AG09309 (cell line): ENCODE measurements at regions not wholly inside any gene's neighbourhood (a gene's known extent, or its start where the extent isn't known, plus 50 kb on each side); places are given as distances from the start of the nearest gene placed in this dataset.
"Not testable (repeated sequence)": the region's sequence is repeated elsewhere in the genome, so short reads cannot be mapped to it uniquely, and the experiment has no call there.

ENCODE experiments used
- DNase-seq: peaks from one replicate; pipeline ENCODE4 v3.0.0-alpha.2; 2010; ENCODE audit warnings: low read depth
- H3K4me3 ChIP-seq: 2 replicates; pipeline ENCODE4 v1.5.1; 2011; ENCODE audit warnings: mild to moderate bottlenecking, low read depth, low read length, moderate library complexity; ENCODE audit not compliant: control insufficient read depth
- CTCF ChIP-seq: IDR thresholded peaks from 2 replicates; pipeline ENCODE4 v1.5.1; 2011; ENCODE audit warnings: mild to moderate bottlenecking, low read depth, low read length, inconsistent platforms; ENCODE audit not compliant: insufficient read depth, control insufficient read depth; ENCODE audit errors: missing control alignments

GRCh38 chr2:192419786-192420185, 225.1 kb upstream of the TMEFF2 start:
- no peak for DNase-seq
- no peak for TF ChIP-seq CTCF
- no peak overlapping the region for H3K4me3 ChIP-seq

- H3K4me3 ChIP-seq = no peak overlapping the region
- no peak for DNase-seq
- TF ChIP-seq CTCF = no peak
Measured at GRCh38 chr2:192416060-192416459, 221.3 kb upstream of the TMEFF2 start.

GRCh38 chr2:192414794-192415193, 220.1 kb upstream of the TMEFF2 start:
- no peak for TF ChIP-seq CTCF
- no peak for DNase-seq
- H3K4me3 ChIP-seq = no peak overlapping the region

DNA sequence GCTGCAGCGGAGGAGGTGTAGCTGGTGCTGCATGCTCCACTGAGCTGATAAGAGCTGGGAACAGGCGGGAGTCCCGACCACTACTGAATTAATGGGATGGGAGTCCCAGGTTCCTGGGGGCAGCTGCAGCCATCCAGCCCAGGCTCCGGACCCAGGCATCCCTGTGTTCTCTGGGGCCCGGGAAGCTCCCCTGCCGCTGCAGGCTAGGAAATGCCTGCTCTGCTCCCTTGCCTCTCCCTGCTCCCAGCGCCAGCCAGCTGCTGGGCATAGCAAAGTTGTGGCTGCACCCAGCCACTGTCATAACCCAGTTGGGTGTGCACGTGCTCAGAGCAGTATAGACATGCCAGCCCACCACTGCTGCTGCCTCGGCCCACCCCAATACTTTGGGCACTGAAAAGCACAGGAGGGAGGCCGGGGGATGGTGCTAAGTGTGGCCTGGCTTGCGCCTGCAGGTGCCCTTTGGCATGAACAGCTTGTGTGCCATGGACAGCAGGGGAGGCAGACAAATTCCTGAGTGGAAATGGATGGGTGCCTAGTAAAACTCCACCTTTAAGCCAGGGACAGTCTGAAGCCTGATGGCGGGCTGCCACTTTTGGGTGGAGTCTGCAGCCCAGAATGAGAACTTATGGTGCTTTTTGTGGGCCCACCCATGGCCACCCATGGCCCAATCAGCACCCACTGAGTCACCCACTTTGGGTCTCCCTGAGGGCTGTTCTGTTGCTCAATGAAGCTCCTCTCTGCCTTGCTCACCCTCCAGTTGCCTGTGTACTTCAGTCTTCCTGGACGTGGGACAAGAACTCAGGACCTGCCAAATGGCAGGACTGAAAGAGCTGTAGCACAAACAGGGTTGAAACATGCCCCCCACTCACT, 219.3 kb upstream of the TMEFF2 start:
- no peak for DNase-seq
- TF ChIP-seq CTCF = no peak
- H3K4me3 ChIP-seq = no peak overlapping the region

DNA sequence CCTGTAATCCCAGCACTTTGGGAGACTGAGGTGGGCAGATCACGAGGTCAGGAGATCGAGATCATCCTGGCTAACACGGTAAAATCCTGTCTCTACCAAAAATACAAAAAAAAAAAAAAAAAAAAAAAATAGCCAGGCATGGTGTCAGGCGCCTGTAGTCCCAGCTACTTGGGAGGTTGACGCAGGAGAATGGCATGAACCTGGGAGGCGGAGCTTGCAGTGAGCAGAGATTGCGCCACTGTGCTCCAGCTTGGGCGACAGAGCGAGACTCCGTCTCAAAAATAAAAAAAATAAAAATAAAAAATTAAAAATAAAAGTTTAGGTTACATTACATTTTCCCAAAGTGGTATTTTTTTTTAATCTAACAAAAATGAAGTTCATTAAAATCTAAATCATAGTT, 218.1 kb upstream of the TMEFF2 start:
- not testable (repeated sequence) for DNase-seq, H3K4me3 ChIP-seq

GRCh38 chr2:192412394-192412793, 217.7 kb upstream of the TMEFF2 start:
- no peak for DNase-seq
- TF ChIP-seq CTCF = no peak
- H3K4me3 ChIP-seq = no peak overlapping the region

GRCh38 chr2:192411755-192412154, 217.0 kb upstream of the TMEFF2 start:
- no peak for DNase-seq
- no peak for TF ChIP-seq CTCF
- no peak overlapping the region for H3K4me3 ChIP-seq
